ENCODE measurements at regions not wholly inside any gene's neighbourhood (a gene's known extent, or its start where the extent isn't known, plus 50 kb on each side); places are given as distances from the start of the nearest gene placed in this dataset.

DNA sequence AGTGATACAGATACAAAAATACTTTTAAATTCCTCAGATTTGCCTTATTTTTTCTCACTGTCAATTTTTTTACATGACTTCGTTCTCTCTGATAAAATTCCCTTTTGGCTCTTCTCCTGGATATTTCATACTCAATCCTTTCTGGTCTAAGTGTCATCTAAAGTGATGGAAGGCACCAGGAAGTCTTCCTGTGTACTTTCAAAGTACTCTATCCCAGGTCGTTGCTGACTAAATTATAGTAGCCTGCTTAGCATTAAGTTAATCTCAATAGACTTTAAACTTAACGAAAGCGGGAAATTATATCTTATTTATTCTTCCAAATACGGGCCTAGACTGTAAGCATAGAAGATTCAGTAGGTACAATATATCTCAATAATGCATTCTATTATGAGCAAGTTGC, 67.8 kb downstream of the CASP12 start:
- DNase-seq = no peak

DNA sequence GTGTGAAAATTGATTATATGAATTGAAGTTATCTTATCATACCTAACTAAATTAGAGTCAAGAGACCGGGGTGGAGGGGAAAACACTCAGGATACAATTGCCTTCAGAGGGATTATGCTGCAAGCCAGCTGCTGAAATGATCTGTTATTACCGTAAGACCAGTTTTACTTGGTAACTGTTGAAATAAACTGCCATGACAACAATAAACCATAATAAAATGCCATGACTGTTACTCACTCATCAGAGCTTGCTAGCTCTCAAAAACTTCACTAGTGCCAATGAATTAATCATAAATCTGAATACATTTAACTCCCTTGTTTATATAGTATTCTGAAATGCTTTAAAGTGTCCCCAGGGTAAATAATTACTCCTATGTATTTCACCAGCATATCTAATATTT, 68.2 kb downstream of the CASP12 start:
- no peak for DNase-seq

DNA sequence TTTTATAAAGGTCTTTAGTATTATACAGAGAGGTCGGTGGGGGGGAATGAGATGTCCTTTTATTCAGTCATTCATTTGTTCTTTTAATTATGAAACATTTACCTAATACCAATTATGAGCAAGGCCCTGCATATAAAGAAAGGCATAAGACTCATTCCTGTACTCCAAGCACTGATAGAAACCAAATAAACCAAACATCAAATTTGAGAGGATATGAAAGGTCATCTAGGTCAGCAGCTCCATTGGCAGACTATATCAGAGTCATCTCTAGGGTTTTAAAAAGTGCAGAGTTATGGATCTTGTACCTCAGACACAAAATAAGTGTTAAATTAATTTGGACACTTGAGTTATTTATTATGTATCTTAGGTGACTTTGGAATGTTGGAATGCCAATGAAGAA, 71.5 kb downstream of the CASP12 start:
- DNase-seq = no peak

DNA sequence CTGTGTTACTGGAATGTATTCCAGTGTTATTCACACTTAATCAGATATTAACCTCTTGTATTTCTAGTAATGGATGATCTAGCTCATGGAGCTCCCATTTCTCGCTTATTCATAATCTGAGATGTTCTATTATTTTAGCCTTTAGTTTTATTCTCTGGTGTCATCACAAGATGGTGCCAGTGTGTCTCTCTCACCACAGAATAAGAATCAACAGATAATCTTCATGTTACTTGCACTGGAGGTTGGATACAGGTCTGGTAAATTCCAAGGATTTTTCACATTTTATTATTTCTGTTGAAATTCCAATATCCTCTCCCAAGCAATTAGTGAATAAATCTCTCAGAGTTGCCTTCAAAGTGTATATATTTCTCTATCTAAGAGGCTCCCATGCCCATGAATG, 74.6 kb downstream of the CASP12 start:
- no peak for DNase-seq

DNA sequence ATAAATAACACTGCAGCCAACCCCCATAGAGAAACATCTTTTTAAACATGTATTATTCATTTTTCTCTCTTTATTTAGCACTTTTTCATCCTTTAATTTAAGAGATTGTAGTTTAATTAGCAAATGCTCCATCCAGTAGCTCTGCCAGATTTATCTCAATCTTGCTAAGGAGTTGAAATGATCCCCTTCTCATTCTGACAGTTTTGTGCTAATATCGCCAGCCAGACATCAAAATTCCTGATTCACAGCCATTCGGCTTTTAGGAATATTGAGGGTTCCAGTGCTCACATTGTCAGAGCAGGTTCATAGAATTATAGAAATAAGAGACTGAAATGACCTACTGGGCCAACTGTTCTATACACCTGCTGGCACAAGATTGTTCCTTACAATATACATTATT, 77.8 kb downstream of the CASP12 start:
- DNase-seq = no peak

DNA sequence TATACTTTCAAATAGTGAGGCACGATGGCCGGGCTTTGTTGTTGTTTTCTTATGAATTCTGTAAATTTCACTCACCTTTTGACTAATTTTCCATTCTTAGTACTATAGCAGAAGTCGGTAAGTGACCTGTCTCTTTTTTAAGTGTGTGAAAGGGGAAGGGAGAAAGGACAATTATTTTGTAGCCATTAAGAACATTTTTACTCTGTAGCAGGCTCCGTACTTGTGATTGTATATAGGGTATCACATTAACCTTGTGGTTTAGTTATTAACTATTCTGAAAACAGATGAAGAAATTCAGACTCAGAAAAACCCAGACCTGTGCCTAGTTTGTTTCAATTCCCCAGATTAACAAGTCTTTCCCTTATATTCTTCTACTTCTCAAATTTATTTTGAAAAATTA, 78.7 kb downstream of the CASP12 start:
- no peak for DNase-seq

DNA sequence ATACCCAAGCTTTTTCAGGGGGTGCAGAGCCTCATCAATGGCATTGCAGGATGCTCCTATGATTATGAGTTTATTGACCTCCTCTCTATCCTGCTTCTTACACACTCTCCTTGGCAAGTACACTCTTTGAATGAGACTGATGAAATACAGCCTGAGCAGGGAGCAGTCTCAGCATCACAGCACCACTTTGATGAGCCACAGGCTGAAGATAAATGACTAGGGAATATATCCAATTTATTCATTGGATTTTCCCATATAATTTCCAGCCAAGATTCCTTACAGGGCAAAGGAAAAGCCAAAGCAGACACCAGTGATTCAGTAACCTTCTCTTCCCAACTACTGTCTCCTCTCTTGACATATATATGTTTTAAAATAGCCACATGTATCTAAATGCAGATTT, 79.2 kb downstream of the CASP12 start:
- no peak for DNase-seq

DNA sequence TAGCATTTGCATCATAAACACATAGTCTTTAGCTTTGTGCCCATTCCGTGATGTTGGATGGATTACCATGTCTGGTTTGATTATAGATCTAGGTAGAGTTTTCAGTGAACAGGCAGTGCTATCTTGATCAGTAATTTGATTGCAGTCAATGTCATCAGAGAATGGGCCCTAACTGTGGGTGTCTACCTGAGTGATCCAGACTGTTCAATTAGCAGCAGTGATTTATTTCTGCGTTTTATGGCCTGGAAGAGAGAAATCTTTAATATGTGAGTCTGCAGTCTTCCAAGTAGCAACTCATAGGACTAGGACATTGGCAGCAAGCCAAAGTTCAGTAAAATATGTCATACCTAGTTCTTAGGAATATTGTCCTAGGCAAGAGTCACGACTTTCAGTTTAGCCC, 80.3 kb downstream of the CASP12 start:
- DNase-seq = no peak

DNA sequence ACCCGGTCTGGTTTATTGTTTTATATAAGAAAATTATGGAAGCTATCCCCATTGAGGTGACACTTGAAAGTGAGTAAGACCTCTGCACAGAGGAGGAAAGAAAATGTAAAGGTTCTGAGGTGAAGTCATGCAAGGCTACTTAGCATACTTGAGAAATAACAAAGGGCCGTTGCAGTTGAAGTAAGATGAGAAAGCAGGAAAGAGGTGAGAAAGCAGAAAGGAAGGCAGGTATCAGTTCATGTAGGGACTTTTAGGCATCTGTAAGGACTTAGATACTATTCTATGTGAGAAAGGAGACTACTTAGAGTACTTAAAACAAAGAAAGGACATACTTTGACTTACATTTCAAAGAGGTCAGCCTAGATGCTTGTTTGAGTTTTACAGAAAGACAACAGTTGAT, 84.7 kb downstream of the CASP12 start:
- DNase-seq = no peak

DNA sequence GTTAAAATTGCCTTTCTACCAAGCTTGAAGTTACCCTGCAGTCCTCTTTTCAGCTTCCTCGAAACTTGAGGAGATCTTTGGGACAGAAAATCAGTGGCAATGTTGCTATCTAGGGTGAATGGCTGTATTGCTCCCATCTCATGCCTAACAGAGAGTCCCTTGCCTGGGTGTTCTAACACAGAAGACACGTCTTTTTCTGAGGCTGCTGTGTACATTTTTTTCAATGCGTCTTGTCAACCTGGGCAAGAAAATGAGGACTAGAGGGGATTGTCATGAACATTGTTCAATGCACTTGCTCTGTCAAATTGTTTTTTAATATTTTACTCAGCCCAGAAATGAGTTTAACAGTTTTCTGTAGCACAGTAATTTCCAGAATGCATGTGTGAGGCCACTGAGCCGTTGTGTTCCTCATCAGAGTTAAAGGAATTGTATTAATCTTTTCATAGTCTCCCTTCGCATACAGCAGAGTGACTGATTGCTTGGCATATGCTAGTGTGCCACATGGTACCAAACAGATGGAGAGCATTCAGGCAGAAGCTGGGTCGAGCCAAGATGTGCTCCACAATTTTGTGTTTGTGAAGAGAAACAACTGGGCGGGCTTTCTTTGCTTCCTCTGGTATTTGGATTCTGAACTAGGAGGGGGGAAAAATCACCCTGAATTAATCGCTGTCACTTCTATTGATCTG, 86.0 kb downstream of the CASP12 start:
- DNase-seq = no peak

DNA sequence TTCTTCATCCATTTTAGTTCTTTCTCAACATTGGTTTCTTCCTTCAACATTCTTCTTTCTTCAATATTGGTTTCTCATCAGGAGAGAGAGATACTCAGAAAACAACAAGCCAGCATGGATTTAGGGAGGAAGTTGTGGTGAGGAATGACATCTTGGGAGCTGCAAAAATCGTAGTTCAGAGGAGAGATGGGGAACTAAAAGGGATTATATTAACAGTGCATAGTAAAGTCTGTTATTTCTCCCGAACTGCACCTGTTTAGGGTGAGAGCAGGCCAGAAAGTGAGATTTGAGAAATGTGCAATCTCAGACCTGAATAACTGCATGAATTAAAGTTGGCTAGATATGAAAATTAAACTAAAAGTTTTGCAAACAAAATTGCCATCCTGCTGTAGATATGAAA, 94.5 kb downstream of the CASP12 start:
- DNase-seq = no peak

DNA sequence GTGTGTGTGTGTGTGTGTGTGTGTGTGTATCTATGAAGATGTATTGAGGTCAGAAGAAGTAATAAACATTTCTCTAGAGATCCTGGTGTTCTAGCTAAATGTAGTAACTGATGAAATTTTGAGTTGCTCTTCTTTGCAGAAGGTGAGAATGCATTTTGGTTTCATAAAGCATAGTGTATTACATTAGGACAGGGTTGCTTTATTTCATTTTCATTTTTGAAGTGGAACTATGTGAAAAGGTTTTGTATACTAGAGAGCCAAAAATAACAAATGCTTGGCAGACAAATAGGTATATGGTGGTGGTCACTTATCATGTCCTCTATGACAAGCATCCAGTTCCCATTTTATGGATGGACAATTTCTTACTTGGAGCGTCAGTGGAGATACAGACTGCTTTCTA, 99.0 kb downstream of the CASP12 start:
- no peak for DNase-seq

DNA sequence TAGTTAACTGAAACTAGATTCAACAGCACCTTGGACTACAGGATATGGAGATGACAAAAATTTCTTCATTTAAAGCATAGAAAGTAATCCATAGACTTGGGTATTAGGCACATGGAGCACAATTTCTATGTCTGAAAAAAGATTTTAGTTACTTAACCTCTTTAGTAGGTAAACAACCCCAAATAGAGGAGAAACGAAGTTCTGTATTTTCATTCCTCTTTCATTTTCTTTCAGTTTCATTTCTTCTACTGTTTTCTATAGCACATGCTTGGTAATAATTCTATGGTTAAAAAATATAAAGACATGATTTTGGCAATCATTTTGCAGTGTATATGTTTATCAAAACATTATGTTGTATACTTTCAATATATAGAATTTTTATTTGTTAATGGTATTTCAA, 99.5 kb downstream of the CASP12 start:
- DNase-seq = no peak

DNA sequence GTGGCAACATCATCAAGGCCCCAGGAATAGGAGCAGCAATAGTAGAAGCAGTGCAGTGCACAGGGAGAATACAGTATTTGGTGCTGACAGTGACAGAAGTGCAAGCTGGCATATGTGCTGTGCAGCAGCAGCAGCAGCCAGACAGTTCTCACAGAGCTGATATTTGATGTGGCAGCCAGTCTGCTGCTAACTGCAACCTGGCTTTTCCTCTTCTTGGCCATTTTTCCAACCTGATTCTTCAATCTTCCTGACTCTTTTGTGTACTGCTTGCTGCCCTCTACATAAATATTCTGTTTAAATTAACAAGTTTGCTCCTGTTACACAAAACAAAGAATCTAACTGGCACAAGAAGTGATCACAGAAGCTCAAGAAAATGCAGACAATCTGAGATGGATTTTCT, 102.0 kb downstream of the CASP12 start:
- DNase-seq = no peak

DNA sequence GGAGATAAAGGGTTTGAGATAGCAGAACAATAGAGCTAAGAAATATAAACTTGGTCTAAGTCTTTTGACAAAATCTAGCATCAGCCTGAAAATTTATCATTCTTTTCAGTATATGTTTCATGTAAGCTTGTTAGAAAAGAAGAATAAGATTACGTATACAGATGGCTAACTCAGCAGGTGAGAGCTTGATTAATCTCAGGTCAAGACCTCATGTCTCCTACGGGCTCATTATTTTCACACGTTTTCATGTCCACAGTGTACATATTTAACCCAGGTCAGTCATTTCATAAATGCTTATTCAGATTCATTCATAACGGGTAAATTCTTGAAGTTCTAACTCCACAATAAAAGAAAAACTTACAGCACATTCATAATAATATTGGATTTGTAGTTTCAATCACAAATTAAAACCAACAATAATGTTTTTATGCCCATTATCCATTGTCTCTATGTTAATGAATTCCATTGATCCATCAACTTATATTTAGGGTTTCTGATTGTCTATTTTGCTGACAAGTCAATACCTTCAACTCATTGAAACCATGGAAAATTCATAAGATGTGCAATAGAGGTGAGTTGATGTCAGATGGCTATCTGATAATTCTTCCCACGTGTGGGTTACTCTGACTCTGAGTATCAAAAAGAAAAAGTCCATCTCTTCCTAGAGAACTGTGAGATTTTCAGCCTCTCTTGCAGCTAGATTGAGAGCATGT, 102.6 kb downstream of the CASP12 start:
- no peak for DNase-seq

DNA sequence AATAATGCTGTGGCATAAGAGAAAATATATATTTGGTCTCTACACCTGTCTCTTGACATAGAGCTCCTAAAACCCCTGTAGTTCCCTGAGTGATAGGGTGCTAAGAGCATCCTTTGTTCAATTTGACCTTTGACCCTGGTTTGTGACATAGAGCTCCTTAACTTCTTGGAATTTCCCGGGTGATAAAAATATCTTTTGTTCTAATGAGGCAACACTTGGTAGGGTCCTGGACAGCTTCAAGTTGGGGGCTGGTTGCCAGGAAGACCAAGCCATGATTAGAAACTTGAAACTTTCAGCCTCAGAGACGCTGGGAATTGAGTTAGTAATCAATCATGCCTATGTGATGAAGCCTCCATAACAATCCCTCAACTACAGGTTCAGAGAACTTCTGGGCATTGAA, 105.4 kb downstream of the CASP12 start:
- DNase-seq = no peak

DNA sequence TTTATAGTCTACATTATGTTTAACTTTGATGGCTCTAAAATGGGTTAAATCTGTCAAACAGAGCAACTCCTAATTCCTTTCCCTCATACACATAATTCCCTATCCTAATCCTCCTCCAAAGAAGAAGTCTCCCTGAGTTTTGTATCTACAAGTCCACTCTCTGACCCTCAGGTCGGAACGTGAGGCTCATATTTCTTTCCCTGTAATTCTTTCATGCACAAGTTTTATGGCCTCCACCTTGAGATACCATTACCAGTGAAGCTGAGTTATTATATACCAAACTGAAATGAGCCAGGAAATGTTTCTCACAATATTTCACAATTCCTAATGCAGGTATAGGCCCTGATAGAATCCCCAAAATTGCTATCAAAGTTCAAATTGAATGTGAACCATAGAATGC, 106.4 kb downstream of the CASP12 start:
- no peak for DNase-seq

DNA sequence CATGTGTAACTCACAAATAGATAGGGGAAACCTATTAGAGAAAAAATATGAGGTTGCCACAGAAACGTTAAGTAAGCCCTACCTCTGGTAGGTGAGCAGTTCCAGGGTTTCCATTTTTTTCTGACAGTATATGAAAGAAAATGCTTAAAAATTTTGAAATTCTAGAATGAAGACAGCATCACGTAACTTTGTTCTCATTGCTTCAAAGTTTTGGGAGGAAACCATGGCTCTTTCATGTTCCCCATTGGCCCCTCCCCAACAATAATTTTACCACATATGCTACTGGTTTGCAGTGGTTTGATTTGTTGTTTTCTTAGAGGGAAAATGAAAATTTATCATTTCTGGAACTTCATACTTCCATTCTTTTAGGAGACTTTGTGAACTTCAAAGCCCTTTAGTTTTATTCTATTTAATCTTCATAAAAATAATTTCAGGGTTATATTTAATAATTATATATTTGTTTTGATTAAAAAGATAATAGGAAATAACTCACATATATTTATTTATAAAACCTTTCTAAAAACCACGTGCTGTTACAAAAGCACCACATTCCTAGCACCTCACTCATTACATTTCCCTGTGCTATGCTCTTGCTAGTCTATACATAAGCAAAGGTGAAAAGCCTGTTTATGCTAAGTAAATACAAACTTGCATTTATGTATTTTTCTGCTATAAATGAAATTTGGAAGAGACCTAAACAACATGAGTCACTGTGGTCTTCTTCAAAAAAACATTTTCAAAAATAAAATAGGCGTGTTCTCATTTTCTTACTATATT, 113.4 kb downstream of the CASP12 start:
- no peak for DNase-seq

DNA sequence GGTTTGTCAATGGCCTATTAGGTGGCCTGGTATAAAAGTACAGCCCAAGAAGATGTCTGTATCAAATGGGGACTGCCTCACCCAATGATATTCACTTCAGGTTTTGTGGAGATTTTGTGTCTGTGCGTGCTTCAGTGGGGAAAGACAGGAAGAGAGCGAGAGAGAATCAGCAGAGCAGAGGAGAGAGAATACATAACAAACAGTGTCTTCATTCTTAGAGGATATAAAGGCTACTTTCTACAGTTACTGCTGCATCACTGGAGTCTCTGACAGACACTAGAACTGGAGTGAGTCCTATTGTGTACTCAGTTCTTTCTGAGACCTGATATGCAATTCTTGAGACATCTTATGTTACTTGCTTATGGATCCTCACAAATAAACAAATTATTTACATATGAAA, 115.0 kb downstream of the CASP12 start:
- DNase-seq = no peak

DNA sequence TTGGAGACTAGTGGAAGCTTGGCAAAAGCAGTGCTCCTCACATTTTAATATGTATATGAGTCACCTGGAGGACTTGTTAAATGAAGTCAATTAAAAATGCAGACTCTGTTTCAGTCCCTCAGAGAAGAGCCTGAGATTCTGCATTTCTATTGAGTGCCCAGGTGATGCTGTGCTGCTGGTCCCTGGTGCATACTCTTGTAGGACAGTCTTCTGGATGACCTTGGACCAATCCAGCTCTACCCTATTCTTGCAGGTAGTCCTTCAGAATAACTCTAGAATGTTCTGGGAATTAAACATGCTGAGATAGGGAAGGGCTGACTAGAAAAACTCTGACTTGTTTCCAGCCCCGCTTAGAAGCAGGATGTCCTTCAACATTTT, 115.9 kb downstream of the CASP12 start:
- DNase-seq = no peak

DNA sequence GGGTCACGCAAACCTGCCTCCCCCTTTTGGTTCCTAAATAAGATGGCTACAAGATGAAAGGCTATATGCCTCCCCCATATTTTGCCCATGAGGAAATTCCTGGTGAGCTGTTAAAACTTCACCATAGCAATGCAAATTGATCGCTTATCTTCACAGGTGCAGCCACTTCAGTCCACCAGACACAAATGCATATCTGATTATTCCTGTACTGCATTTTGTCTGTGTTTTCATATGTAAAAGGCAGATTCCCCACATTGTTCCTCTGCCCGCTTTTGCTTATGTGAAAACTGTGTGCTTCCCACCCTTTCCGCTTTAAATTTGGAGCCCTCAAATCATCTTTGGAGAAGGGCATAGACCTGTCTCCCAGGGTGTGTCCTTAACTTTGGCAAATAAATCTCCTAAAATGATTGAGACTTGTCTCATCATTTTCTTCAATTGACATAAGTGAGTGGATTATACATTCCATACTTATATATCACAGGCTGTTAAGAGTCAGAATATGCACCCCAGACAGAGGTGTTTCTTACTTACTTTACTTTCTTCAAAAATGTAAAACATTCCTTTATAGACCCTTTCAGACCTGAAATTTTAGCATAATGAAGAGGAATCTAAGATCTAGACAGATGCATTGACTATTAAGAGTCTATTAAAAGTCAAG, 116.4 kb downstream of the CASP12 start:
- no peak for DNase-seq

DNA sequence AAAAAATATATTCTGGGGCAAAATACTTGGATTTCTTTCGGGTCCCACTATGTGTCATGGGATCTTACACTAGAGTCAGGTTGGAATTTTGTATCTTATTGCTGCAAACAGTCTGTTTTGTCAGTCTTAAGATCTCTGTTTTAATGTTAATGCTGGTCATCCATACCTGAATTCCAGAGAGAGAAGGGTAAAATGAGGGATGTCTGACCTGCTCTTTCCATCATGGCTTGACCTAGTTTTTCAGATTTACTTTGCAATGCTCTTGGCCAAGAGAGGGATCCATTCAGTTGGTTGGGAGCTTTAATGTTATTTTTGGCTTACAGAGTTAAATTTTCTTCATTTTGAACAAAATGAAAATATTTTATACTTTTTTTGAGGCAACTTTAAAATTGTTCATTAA, 117.2 kb downstream of the CASP12 start:
- no peak for DNase-seq

DNA sequence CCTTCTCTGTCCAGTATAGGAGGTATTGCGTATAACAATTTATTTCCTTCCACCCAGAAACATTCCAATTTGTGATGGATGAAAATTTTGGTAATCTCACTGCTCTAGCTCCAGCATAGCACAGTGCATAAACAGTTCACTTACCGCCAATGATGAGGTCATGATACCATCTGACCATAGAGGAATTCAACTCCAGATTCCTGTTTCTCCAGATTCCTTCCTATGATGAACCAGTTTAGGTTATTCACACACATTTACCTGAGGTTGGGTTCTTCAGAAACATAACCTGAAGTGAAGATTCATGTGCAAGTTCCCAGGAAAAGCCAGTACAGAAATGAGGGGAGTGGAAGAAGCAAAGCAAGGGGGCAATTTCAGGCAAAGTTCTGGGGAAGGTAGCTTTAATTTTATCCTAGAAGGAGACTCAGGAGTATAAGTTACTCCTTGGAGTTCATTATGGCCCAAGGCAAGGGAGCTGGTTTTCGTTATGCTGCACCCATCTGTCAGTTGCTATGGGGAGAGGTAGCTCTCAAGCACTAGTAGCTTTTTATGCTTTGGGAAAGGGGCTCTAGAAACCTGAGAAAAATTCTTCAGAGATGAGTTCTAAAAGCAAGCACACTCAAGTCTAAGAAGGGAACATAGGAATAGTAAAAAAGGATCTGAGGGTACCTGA, 121.6 kb downstream of the CASP12 start:
- DNase-seq = no peak
